ENCODE measurements at regions not wholly inside any gene's neighbourhood (a gene's known extent, or its start where the extent isn't known, plus 50 kb on each side); places are given as distances from the start of the nearest gene placed in this dataset.

DNA sequence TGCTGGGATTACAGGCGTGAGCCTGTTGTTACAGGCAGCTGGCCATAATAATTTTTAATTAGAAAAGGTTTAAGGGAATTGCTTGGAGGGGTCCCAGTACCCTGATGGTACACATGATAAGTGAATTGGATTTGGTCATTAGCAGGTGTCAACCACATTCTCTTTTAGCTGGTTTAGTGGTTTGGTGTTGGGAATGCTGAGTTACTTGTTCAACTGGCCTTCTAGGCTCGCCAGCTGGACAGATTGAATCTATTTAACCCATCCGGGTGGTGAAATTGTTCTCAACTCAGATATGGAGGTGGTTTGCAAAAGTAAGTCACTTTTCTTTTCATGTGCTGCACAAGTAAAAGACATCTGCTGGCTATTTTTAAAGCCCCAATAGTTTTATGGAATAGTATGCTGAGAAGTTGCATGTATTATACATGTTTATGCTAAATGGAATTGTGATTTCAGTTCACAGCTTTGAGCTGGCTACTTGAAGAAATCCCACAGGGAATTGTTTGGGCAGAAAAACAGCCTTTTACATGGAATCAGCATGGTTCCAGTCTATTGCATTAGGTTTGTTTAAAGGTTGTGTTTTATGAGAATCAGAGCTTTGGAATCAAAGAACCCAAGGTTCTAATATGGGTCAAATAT lies 149.8 kb upstream of the SLC28A3 start:
- DNase-seq (ENCODE audit: low read depth in 6 of 9, low spot score in 9 of 9) = no peak
- Histone ChIP-seq H3K4me3 (ENCODE audit: low read length in 2 of 2) (no peak overlapping the region), H3K9me3 (ENCODE audit: control insufficient read depth in 2 of 2, insufficient read depth in 1 of 2, low read length in 1 of 2) (no peaks in the 10 kb centered on the region), H3K4me1 (ENCODE audit: control insufficient read depth in 2 of 2, insufficient read depth in 2 of 2, low read length in 2 of 2) (no peaks in the 10 kb centered on the region), H3K36me3 (ENCODE audit: control insufficient read depth in 2 of 2, insufficient read depth in 2 of 2, low read length in 1 of 2) (no peaks in the 10 kb centered on the region), H3K27me3 (ENCODE audit: control insufficient read depth in 2 of 2, insufficient read depth in 1 of 2, low read length in 1 of 2) (no peaks in the 10 kb centered on the region), H3K27ac (ENCODE audit: low read depth in 1 of 2, low read length in 1 of 2) (no peak overlapping the region)
- 85% methylated on average over 3 of the region's 3 CpGs for WGBS

DNA sequence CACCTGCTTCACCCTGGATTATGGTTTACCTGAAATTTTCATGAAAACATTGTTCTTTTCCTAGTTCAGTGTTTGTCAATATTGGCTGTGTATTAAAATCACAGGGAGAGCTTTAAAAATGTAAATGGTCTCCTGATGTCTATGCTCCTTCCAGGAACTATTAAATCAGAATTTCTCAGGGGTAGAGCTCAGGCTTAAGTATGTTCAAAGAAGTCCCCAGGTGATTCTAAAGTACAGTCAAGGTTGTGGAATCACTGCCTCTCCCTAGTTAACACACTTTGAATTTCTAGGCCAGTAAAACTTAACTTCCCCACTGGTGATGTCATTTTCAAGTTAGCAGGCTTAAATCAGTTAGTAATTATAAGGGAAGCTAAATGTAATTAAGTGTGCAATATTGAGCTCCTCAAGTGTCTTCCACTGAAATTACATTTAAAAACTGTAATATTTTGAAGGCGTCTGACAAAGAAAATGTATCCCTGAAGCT lies 150.3 kb upstream of the SLC28A3 start:
- Histone ChIP-seq H3K27ac (ENCODE audit: low read depth in 1 of 2, low read length in 1 of 2) (no peak overlapping the region), H3K27me3 (ENCODE audit: control insufficient read depth in 2 of 2, insufficient read depth in 1 of 2, low read length in 1 of 2) (no peaks in the 10 kb centered on the region), H3K4me1 (ENCODE audit: control insufficient read depth in 2 of 2, insufficient read depth in 2 of 2, low read length in 2 of 2) (no peaks in the 10 kb centered on the region), H3K9me3 (ENCODE audit: control insufficient read depth in 2 of 2, insufficient read depth in 1 of 2, low read length in 1 of 2) (no peaks in the 10 kb centered on the region), H3K36me3 (ENCODE audit: control insufficient read depth in 2 of 2, insufficient read depth in 2 of 2, low read length in 1 of 2) (no peaks in the 10 kb centered on the region), H3K4me3 (ENCODE audit: low read length in 2 of 2) (no peak overlapping the region)
- WGBS = 99% methylated on average over 1 of the region's 1 CpG
- no peak for DNase-seq (ENCODE audit: low read depth in 6 of 9, low spot score in 9 of 9)

DNA sequence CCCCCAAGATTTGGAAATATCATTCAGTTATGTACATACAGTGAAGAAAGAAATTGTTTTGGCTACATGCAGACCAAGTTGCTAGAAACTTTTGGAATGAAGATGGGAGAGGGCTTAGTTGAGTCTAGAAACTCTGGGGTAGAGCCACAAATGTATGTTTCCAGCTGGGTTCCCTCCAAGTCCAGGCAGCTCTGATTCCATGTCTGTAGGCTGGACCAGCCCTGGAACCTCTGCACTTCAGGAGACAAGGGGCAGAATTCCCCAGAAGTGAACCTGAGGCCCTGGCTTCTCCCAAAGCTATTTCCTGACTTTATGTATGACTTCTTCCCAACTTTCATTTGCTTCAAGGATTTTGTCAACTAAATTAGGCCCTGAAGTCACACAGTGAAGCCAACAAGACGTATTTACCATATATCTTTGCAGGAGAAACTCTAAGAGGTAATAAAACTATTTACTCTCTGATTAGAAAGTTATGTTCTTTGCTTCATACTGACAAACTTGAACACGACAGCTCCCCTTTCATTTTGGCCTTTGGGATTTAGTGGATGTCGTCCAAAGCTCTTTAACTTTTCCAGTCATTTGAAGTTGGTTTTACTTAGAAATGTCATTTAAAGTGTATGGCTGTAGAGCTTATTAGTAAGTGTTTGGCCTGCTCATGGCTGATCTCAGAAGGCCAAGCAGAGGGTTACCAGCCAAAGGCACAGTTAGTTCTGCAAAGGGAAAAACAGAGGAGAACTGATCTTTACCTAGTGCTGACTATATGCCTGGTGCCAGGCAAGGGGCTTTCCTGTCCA lies 152.0 kb upstream of the SLC28A3 start:
- no peak for DNase-seq (ENCODE audit: low read depth in 6 of 9, low spot score in 9 of 9)
- H3K9me3 ChIP-seq (ENCODE audit: control insufficient read depth in 2 of 2, insufficient read depth in 1 of 2, low read length in 1 of 2) = no peaks in the 10 kb centered on the region

DNA sequence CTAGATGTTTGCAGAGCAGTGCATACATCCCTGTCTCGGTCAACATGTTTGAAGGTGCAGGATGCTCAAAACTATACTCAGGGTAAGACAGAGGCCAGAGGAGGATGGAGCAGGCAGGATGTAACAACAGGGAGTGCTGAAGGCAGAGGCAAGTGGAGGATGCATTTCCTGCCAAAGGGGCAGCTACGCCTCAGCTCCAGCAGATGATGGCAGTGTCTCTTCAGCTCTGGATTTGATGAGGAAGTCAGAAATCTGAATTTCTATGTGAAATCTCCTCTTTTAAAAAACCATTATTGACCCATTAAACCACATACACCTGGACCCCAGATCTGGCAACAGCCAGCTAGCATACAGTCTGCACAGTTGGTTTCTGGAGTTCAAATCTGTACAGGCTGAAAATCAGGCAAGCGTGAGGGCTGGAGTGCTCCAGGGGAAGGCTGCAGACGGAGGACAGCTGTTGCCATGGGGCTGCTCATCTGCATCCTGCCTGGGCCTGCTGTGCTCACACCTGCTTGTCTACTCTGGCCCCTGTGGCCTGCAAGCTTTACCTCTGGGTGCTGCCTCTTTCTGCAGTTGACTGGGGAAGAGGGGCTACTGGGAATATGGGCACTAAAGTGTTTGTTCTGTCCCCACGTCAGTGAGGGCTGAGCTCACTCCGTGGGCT lies 152.9 kb upstream of the SLC28A3 start:
- H3K4me3 ChIP-seq (ENCODE audit: low read length in 2 of 2) = no peak overlapping the region
- H3K36me3 ChIP-seq (ENCODE audit: control insufficient read depth in 2 of 2, insufficient read depth in 2 of 2, low read length in 1 of 2) = no peaks in the 10 kb centered on the region
- H3K27ac ChIP-seq (ENCODE audit: low read depth in 1 of 2, low read length in 1 of 2) = no peak overlapping the region
- no peaks in the 10 kb centered on the region for H3K4me1 ChIP-seq (ENCODE audit: control insufficient read depth in 2 of 2, insufficient read depth in 2 of 2, low read length in 2 of 2)
- 81% methylated on average over 6 of the region's 6 CpGs for WGBS
- no peak for DNase-seq (ENCODE audit: low read depth in 6 of 9, low spot score in 9 of 9)
- no peaks in the 10 kb centered on the region for H3K27me3 ChIP-seq (ENCODE audit: control insufficient read depth in 2 of 2, insufficient read depth in 1 of 2, low read length in 1 of 2)
- no peaks in the 10 kb centered on the region for H3K9me3 ChIP-seq (ENCODE audit: control insufficient read depth in 2 of 2, insufficient read depth in 1 of 2, low read length in 1 of 2)

More for the DNA sequence above, 152.0 kb upstream of the SLC28A3 start:
- 86% methylated on average over 3 of the region's 3 CpGs for WGBS
- Histone ChIP-seq H3K4me3 (ENCODE audit: low read length in 2 of 2) (no peak overlapping the region), H3K27ac (ENCODE audit: low read depth in 1 of 2, low read length in 1 of 2) (no peak overlapping the region), H3K4me1 (ENCODE audit: control insufficient read depth in 2 of 2, insufficient read depth in 2 of 2, low read length in 2 of 2) (no peaks in the 10 kb centered on the region), H3K27me3 (ENCODE audit: control insufficient read depth in 2 of 2, insufficient read depth in 1 of 2, low read length in 1 of 2) (no peaks in the 10 kb centered on the region), H3K36me3 (ENCODE audit: control insufficient read depth in 2 of 2, insufficient read depth in 2 of 2, low read length in 1 of 2) (no peaks in the 10 kb centered on the region)

DNA sequence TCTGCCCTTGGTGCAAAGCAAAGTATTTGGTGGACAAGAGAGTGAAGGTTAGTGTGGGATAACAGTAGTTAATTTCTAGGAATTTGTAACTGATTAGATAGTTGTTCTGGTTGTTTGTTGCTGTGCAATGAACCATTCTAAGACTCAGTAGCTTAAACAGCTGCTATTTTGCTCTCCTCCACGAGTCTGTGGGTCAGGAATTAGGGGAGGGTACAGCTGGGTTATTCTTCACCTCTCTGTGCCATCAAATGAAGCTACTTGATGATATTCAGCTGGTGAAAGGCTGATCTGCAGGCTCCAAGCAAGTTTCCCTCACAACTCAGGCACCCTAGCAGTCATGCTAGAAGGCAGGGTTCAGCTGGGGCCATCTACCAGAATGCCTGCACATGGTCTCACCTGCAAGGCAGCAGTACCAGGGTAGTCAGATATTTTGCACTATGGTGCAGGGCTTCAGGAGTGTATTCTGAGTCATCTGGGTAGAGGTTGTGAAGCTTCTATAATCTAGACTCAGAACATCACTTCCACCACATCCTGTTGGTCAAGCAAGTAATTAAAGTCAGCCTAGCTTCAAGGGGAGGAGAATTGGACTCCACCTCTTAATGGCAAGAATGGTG lies 159.5 kb upstream of the SLC28A3 start:
- no peaks in the 10 kb centered on the region for H3K27me3 ChIP-seq (ENCODE audit: control insufficient read depth in 2 of 2, insufficient read depth in 1 of 2, low read length in 1 of 2)
- no peak overlapping the region for H3K27ac ChIP-seq (ENCODE audit: low read depth in 1 of 2, low read length in 1 of 2)
- H3K9me3 ChIP-seq (ENCODE audit: control insufficient read depth in 2 of 2, insufficient read depth in 1 of 2, low read length in 1 of 2) = no peaks in the 10 kb centered on the region
- no peaks in the 10 kb centered on the region for H3K4me1 ChIP-seq (ENCODE audit: control insufficient read depth in 2 of 2, insufficient read depth in 2 of 2, low read length in 2 of 2)
- no peaks in the 10 kb centered on the region for H3K36me3 ChIP-seq (ENCODE audit: control insufficient read depth in 2 of 2, insufficient read depth in 2 of 2, low read length in 1 of 2)
- H3K4me3 ChIP-seq (ENCODE audit: low read length in 2 of 2) = no peak overlapping the region
- WGBS = 41% methylated on average over 1 of the region's 1 CpG
- no peak for DNase-seq (ENCODE audit: low read depth in 6 of 9, low spot score in 9 of 9)

DNA sequence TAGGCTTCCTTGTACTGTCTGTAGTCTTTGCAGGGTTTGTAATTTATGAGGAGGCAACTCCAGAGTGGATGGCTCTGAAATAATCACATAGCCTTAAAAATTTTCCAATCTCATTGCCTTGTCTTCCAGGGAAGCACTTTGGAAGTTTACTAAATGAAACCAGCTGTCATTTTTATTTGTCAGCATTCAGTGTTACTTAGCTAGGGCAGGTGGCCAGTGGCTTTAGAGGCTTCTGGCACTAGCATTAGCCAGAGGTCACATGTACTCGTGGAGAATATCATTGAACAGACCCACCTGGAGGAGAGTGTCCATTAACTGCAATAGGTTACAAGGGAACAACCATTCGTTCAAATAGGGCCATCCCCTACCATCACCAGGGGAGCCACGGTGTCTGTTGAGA lies 160.3 kb upstream of the SLC28A3 start:
- H3K36me3 ChIP-seq (ENCODE audit: control insufficient read depth in 2 of 2, insufficient read depth in 2 of 2, low read length in 1 of 2) = no peaks in the 10 kb centered on the region
- H3K4me3 ChIP-seq (ENCODE audit: low read length in 2 of 2) = no peak overlapping the region
- no peaks in the 10 kb centered on the region for H3K9me3 ChIP-seq (ENCODE audit: control insufficient read depth in 2 of 2, insufficient read depth in 1 of 2, low read length in 1 of 2)
- no peaks in the 10 kb centered on the region for H3K4me1 ChIP-seq (ENCODE audit: control insufficient read depth in 2 of 2, insufficient read depth in 2 of 2, low read length in 2 of 2)
- H3K27me3 ChIP-seq (ENCODE audit: control insufficient read depth in 2 of 2, insufficient read depth in 1 of 2, low read length in 1 of 2) = no peaks in the 10 kb centered on the region
- 90% methylated on average over 3 of the region's 3 CpGs for whole genome bisulfite sequencing
- no peak overlapping the region for H3K27ac ChIP-seq (ENCODE audit: low read depth in 1 of 2, low read length in 1 of 2)
- DNase-seq (ENCODE audit: low read depth in 6 of 9, low spot score in 9 of 9) = no peak

DNA sequence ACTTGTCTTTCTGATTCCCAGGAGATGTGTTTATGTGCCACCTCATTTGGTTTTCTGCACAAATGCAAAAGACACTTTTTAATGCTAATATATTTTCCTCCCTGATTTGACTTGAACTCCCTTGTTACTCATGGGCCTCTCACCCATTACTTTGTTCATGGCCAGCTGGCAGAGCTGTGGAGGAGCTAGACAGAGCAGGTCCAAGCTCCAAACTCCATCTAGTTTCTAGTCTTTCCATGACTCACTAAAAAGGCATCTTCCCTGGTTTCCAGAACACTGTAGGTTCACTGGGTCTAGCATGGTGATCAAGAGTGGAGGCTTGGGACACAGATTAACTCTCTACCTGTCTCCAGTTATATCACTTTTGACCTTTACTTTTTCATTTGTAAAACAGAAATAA lies 161.0 kb upstream of the SLC28A3 start:
- no peaks in the 10 kb centered on the region for H3K9me3 ChIP-seq (ENCODE audit: control insufficient read depth in 2 of 2, insufficient read depth in 1 of 2, low read length in 1 of 2)
- H3K36me3 ChIP-seq (ENCODE audit: control insufficient read depth in 2 of 2, insufficient read depth in 2 of 2, low read length in 1 of 2) = no peaks in the 10 kb centered on the region
- H3K27me3 ChIP-seq (ENCODE audit: control insufficient read depth in 2 of 2, insufficient read depth in 1 of 2, low read length in 1 of 2) = no peaks in the 10 kb centered on the region
- no peaks in the 10 kb centered on the region for H3K4me1 ChIP-seq (ENCODE audit: control insufficient read depth in 2 of 2, insufficient read depth in 2 of 2, low read length in 2 of 2)
- no peak overlapping the region for H3K4me3 ChIP-seq (ENCODE audit: low read length in 2 of 2)
- no peak overlapping the region for H3K27ac ChIP-seq (ENCODE audit: low read depth in 1 of 2, low read length in 1 of 2)
- DNase-seq (ENCODE audit: low read depth in 6 of 9, low spot score in 9 of 9) = no peak

DNA sequence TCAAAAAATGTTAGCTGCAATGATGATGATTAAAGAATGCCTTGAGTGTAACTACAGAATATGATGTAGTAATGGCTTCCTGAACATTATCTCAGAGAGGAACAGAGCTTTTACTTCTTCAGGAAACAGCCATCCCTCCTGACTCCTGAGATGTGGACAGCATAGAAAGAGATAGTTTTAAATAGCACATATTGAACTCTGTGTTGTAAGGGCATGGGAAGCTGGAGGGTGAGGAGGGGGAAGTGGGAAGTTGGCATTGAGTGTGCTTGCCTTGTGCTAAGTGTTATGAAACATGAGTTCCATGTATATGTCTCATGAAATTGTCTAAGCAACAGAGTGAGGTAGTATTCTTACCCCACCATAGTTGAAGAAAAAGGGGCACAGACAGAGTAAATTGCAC lies 161.5 kb upstream of the SLC28A3 start:
- no peak overlapping the region for H3K27ac ChIP-seq (ENCODE audit: low read depth in 1 of 2, low read length in 1 of 2)
- H3K27me3 ChIP-seq (ENCODE audit: control insufficient read depth in 2 of 2, insufficient read depth in 1 of 2, low read length in 1 of 2) = no peaks in the 10 kb centered on the region
- H3K4me3 ChIP-seq (ENCODE audit: low read length in 2 of 2) = no peak overlapping the region
- no peaks in the 10 kb centered on the region for H3K9me3 ChIP-seq (ENCODE audit: control insufficient read depth in 2 of 2, insufficient read depth in 1 of 2, low read length in 1 of 2)
- no peaks in the 10 kb centered on the region for H3K4me1 ChIP-seq (ENCODE audit: control insufficient read depth in 2 of 2, insufficient read depth in 2 of 2, low read length in 2 of 2)
- no peak for DNase-seq (ENCODE audit: low read depth in 6 of 9, low spot score in 9 of 9)
- H3K36me3 ChIP-seq (ENCODE audit: control insufficient read depth in 2 of 2, insufficient read depth in 2 of 2, low read length in 1 of 2) = no peaks in the 10 kb centered on the region

DNA sequence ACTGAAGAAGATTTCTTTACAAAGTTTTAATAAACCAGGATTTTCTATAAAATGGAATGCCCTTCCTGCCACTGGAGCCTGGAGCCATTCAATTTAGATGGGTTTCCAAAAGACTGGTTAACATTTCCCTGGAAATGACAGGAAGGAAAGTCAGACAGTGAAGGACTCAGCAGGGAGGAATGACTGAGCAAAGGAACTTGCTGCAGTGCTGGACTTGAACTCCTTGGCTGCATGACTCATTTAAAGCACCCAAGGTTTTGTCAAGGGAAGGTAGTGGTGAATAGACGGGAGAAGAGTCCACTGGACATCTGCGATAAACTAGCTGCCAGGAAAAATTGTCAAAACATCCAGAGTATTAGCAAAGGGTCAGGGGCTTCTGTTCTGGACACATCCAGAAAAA lies 163.8 kb upstream of the SLC28A3 start:
- no peaks in the 10 kb centered on the region for H3K36me3 ChIP-seq (ENCODE audit: control insufficient read depth in 2 of 2, insufficient read depth in 2 of 2, low read length in 1 of 2)
- H3K4me3 ChIP-seq (ENCODE audit: low read length in 2 of 2) = no peak overlapping the region
- no peaks in the 10 kb centered on the region for H3K4me1 ChIP-seq (ENCODE audit: control insufficient read depth in 2 of 2, insufficient read depth in 2 of 2, low read length in 2 of 2)
- no peak overlapping the region for H3K27ac ChIP-seq (ENCODE audit: low read depth in 1 of 2, low read length in 1 of 2)
- no peaks in the 10 kb centered on the region for H3K9me3 ChIP-seq (ENCODE audit: control insufficient read depth in 2 of 2, insufficient read depth in 1 of 2, low read length in 1 of 2)
- no peaks in the 10 kb centered on the region for H3K27me3 ChIP-seq (ENCODE audit: control insufficient read depth in 2 of 2, insufficient read depth in 1 of 2, low read length in 1 of 2)
- 98% methylated on average over 2 of the region's 2 CpGs for WGBS
- no peak for DNase-seq (ENCODE audit: low read depth in 6 of 9, low spot score in 9 of 9)
